ENCODE measurements at regions not wholly inside any gene's neighbourhood (a gene's known extent, or its start where the extent isn't known, plus 50 kb on each side); places are given as distances from the start of the nearest gene placed in this dataset.
A peak's percentile ranks its signal among the peaks of the same experiment; 100 is the strongest.
"Not testable (repeated sequence)": the region's sequence is repeated elsewhere in the genome, so short reads cannot be mapped to it uniquely, and the experiment has no call there.

DNA sequence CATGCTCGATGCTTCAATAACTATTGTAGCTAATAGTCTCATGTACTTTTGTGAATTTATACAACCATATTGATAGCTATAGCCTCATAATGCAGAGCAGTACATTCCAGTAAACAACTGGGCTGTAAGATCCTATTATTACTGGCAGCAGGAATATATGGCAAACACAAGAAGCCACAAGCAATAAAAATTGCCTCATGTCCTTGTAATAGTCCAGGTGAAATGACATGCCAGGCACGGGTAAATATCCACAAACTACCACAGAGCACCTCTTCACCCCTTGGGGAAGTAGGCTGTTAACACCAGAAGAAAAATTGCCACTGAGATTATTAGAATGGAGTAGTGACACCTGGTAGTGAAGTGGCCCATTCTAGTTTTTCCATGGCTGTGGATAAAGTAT, 158.3 kb downstream of the MTX2 start:
- DNase-seq, result no peak

DNA sequence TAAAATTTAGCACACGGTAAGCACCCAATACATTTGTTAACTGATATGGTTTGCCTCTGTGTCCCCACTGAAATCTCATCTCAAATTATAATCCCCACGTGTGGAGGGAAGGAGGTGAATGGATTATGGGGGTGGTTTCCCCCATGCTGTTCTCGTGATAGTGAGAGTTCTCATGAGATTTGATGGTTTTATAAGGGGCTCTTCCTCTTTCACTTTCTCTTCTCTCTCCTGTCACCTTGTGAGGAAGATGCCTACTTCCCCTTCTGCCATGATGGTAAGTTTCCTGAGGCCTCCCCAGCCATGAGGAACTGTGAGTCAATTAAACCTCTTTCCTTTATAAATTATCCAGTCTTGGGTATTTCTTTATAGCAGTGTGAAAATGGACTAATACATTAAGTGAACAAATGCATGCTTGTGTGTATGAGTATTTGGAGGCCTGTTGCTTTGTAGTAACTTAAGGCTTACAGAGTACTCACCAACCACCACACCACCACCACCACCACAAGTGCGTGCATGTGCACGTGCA, 159.8 kb downstream of the MTX2 start:
- DNase-seq, result not testable (repeated sequence)

DNA sequence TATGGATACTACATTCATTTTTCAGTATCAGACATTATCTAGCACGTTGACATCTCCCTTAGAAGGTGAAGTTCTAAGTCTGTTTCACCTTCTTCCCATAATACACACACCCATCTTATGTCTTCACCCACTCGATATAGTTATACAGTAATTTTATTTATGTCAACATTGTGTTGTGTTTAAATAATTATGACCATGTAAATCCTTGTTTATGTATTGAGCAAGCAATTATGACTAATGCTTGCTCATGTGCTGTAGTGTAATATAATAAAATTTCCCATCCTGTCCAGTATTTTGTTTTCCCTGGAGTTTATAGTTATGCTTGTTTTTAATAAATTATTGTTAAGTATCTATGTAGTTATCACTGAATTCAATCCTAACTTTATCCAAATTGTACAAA, 163.2 kb downstream of the MTX2 start:
- no peak for DNase-seq

DNA sequence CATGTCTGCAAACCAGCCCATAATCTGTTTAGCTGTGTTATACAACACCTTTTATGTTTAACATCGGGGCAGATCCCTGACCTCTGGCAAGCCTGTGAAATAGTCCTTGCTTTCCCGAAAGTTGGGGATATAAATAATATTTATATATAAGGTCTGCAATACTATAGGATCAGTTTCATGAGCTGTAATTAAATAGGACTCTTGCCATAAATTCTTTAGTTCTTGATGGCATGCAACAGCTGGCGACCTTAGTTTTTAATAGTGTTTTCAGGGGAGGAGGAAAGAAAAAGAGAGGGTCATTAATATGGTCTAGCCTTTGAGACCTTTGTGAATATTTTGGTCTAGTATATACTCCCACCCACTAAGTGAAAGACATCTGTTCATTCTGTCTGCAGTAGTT, 166.5 kb downstream of the MTX2 start:
- DNase-seq, result no peak

DNA sequence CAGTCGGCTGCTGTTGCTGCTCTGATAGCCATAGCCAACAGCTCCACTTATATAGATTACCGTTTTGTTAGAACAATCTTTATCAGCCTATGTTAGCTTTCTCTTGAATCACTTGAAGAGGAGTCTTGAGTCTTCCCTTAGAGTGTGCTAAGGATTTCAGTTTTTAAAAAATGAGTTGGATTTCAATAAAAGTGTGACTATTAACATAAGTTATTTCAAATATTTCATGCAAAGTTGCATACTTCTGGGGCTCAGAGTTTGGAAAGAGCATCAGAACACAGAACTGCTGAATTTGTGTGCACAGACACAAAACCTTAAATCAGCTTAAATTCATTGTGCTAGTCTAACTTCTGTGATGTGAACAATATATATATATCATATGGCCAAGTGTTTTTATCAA, 174.7 kb downstream of the MTX2 start:
- no peak for DNase-seq

DNA sequence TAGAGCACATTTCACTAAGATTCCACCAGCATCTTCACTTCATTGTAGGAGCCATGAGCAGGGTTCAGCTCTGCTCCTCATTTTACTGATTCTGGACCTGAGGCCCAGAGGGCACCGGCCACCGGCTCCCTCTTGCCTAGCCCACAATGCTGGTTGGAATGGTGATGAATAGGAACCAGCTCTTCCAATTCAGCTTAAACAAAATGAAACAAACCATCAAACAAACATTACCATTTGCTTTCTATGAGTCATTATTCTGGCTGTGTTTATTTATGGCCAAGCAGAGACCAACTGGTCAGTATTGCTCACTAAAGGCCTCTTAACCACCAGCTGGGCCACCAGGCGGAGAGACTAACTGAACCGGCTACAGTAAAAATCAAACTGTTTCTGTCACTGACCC, 176.7 kb downstream of the MTX2 start:
- no peak for DNase-seq

DNA sequence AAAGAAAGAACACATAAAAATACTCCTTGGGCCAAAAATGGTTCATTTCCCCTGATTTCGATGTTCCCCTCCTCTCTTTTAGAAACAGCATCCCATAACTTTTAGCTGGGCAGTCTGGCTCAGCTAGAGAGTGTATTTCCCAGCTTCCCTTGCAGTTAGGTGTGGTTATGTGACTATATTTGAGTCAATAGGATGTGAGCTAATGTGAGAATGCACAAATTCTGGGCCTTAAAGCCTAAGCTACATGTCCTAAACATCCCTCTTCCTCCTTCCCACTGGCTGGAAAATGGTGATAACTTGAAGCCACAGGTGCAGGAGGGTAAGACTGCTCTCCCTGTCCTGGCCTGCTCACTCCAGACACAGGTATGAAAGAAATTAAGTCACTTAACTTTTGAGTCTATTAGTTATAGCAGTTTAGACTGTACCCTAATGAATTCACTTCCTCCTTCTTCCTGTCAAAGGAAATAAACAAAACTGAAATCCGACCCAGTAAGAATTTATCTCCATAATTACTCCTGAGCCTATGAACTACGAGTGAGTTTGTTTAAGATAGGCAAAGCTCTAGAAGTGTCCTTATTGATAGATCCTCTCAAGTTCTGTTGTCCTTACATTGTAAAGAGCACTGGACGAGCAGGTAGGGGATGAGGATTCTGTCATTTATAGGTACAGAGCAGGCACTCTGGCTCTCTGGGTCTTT, 177.6 kb downstream of the MTX2 start:
- no peak for DNase-seq

DNA sequence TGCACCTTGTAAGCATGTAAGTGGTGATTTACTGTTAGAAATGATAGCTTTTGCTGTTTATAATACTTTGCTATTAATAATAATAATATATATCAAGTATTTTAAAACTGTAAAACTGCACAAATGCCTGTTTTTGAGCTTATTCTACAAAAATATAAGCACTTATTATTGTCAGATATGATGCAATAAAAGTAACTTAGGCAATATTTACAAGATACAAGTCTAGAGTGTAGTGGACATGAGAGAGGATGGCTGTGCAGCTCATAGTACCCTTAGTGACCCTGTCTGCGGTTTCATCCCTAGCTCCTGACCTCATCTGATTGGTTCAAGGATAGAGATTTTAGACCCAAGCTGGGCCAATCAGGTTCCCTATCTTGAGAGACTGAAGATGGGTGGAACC, 178.4 kb downstream of the MTX2 start:
- DNase-seq, result no peak

DNA sequence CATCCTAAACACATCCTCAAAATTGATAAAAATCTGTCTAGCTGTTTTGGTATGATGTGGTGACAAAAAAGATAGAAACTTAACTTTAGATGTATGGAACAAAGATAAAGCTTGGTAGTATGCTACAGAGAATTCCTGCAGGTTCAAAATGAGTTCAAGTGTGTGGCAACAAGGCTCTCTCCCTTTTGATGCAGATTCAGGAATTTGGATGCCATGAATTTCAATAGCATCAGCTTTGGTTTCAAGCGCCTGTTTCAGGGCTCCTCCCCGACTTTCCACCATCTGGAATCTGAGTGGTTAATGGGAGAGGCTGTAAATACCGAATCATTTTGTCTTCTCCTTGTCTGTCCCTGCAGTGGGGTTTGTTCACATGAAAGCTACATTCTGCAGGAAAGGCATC, 180.6 kb downstream of the MTX2 start:
- no peak for DNase-seq

DNA sequence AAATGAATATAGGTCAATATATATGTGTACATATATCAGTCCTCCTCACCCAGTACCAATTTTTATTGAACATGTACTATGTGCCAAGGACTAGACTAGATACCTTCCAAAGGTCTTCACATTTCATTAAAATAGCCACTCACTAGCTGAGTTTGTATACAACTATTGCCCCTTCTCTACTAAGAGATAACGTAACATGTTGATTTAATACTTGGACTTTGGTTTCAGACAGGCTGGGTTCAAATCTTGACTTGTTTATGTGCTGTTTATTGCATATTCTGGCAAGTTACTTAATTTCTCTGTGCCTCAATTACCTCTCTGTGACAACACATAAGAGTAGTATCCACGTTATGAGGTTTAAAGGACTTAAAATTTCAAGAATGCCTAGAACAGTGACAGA, 184.5 kb downstream of the MTX2 start:
- no peak for DNase-seq

DNA sequence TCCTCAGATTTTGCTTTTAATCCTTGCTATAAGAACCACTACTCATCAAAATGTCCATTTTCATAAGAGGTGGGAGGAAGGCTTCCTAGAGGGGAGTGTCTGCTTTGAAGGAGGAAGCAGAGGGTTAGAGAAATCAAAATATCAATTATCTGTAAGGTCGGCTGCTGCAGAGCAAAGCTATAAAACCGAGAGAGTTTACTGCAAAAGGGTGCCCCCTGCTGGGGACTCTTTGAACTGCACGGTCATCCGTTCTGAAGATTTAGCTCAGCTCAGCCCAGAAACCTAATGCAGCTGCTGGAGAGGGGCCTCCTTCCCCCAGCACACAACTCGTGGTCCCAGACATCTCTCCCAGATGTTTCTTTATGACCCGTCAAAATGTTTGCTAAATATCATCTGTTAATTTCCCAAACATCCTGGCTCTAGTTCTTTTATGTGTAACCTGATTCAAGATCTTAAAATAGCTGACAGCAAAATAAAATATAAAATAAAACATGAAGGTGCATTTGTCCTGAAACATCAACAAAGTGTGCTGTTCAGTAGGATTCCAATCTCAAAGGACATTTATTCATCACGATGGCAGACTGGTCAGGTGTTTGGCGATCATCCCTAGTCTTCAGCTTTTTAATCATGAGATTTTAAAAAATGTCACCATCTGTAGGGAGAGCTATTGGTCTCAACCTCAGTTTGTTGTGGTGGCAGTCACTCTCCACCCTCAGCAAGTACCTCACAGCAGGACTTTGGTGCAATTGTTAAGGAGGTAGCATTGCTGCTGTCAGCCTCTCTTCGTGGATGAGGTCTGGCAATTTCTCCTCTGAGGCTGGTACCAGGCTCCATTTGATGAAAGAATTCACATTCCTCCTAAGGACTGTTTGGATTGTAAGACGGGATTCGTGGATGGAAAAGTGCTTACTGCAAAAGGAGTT, 185.9 kb downstream of the MTX2 start:
- peak; percentile 72 for DNase-seq

DNA sequence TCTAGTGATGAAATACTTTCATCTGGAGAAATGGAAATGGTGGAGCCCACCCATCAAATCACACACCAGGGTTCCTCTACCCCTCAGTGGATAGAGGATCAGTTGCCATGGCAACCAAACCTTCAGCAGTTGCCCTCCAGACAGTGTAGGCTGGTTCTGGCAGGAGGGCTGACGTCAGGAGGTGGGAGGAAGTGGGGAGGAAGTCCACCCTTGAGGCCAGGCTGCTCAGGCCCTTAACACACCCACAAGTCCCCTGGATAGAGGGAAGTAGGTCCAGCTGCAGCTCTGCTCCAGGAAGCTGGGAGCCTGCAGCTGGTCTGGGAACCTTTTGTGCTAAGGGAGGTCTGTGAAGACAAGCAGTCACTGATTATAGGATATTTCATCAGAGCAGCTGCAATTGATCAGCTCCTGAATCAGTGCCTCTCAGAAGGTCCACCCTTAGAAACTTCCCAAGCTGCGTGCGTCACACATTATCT, 186.6 kb downstream of the MTX2 start:
- DNase-seq, result no peak

DNA sequence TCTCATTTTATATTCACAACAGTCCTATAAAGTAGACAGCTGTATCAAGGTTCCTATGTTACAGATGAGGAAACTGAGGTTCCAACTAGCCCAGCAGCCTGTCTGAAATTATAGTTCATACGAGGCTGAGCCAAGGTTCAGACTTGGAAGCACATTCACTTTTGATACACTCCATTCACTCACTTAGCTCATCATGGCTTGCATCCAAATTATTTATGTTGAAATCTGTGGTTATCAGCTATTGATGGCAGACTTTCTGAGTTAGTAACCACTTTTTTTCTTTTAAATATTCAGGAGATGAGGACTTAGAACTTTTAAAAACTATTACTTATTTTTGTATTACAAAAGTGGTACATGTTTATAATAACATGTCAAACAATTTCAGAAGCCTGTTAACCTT, 188.2 kb downstream of the MTX2 start:
- no peak for DNase-seq

DNA sequence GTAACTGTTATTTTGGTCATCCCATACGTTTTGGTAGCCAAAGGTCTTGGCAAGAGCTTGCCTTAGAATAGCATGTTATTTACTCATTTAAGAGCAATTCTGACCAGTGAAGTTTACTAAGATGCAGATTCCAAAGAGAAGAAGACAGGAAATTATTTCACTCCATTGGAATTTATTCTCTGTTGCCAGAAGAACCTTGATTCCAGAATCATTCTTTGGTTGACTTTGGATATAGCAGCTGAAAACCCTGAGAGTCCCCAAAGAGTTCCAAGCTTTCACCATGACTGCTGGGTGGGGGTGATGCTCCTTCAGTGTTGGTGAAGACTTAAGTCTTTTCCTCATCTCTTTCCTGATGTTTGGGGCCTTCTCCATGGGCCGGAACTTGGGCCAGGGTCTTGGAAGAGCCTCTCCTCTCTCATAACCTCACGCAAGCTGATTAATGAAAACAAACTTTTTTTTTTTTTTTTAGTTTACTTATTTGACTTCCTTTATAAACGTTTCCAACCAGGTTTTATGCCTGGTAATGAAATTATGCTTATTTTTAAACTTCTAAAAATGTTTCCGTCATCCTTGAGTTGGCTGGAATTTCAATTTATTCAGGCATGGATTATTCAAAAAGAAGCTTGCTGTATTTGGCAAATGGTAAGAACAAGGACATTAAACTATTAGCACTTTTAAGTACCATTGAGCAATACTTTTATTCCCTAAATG, 192.0 kb downstream of the MTX2 start:
- DNase-seq, result no peak

DNA sequence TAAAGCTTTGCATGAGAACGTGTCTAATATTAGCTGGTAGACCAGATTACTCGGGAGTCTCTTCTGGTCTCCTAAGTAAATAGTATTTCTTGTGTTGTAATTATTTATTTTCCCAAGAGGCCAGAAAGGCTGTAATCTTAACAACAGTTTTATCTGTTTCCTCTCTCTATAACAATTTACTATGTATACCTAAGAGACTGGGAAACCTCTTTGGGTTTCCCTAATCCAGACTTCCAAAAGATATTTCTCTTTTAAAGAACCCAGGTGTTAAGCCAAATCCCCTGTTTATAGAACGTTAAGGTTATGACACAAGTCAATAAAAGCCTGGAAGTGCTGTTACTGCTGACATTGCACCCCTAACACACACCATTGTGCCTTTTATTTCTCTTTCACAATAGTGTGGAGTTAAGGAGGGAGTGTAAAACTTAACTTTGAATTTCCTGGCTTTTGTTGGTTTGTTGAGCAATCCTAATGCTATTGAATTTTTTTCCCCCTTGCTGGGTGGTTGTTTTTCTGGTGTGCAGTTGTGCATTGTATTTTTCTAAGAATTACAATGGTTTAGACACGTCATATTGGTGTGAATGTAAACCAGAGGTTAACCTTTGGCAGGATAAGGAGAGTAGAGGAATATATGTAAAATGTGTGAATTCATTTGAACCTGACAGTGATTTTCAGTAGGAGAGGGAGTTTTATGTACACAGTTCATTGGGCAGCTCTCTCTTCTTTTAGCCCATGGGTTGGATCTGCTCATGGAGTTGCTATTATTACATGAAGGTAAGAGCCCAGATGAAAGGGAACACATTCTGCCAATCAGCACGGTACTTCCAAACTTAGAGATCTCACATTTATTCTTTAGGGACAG, 192.8 kb downstream of the MTX2 start:
- no peak for DNase-seq

DNA sequence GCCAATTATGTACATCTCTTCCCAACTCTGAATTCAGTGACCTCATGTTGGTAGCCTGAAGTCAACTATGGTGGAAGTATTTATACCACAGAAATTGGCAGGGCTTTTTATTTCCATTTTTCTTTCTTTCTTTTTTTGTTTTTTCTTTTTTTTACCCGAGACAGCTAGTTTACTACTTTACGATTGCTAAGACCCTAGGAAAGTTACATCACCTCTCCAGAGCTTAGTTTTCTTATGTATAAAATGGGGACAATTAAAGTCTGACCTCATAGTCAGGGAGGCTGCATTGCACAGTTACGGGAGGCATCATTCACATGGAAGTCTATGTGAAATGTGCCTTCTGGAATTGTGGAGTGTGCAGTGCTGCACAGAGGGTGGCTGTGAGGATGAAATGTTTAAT, 194.3 kb downstream of the MTX2 start:
- DNase-seq, result no peak

DNA sequence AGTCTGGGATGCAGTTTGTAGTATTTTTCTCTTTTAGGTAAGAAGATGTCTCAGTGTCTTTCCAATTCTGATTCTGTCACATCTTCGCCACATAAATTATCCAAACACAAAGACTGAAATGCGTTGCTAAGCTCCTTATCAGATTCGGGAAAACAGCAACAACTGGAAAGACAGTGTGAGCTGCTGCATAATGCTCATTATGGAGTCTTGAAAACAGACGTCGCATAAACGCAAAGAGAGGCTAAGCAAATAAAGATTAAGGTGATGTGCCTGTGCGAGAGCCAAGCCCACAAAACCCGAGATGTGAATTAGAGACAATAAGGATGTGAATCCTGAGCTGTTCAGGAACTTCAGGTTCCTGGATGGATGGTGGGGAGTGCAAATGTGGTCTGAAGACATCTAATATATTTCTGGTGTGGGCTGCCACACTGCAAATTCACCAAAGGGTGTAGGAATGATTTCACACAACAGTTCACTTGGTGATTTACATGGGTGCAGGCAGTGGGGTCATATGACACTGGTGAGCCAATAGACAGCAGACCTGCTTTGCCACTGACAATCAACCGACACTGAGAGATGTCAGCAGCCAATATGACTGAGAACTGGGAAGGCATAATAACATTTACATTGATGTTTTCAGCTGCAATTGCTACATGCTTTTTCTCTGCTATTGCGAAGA, 195.8 kb downstream of the MTX2 start:
- no peak for DNase-seq

DNA sequence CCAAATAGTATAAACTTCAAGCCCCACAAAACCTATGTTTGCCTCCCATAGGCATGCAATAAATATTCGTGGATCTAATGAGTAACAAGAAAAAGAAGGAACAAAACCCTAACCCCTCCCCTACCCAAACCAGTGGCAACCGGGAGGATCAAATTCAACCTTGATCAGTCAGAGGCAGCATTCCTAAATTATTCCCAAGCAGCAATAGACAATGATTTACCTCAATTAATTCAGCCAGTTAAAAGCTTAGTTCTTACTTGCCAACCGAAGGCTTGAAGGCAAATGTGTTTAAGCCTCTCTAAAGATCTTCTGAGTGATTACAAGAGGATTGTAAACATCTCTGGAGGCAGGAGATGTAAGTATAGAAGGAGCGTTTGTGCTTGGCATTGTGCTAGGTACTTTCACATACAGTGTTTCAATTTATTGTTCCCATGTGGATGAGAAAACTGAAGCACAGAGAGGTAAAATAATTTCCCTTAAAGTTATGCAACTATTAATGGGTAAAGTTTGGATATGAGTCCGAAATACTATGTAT, 197.7 kb downstream of the MTX2 start:
- no peak for DNase-seq

DNA sequence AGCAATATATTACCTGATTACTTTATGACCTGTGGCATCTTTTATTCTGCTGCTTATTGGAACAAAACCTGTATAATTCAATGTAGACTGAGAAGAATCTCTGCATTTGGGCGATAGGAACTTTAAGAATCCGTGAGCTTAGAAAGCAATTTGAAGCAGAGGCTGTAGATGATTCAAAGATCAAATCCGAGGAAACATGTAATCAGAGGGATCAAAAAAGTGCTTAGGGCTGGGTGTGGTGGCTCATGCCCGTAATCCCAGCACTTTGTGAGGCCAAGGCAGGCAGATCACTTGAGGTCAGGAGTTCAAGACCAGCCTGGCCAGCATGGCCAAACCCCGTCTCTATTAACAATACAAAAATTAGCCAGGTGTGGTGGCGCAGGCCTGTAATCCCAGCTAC, 198.4 kb downstream of the MTX2 start:
- no peak for DNase-seq

DNA sequence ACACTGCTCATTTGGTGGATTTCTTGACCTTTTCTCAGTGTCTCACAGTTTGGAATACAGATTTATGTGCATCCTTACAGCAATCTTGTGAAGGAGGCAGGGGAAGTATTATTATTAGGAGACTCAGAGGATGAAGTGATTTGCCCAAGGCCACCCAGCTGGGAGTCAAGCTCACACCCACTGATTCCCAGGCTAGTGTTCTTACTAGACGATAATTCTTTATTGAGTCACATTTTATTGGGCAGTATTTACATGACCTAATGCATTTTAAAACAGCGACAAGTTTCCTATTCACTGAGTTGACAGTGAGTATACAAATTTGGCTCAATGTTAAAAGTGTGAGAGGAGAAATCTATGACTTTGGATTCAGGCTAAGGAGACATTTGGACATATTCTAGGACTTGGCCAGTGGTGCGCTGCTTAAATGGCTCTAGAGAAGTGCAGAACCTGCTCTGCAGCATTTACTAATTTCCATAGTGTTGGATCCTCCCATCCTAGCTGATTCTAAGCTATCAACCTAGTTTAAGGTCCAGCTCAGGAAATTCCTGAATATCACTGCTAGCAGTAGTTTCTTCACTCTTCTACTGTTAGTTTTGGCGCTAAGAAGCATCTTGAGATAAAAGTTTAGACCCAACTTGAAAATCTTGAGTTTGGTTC, 199.3 kb downstream of the MTX2 start:
- no peak for DNase-seq

DNA sequence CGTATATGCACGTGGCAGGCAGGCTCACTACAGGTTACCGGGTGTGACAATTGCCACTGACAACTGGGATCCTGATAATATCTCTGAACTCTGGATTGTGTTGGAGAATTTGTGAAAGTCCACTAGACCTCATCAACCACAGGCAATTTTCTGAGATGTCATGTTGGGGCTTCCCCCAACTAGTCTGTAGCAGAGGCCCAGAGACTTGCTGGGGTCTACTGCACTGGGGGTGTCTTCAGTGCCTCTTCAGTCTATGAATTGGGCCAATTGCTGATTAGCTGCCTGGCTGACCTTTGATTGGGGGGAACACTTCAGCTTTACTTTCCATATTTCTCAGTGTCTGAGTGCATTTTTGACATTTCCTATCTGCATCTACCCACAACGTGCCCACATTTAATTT, 201.5 kb downstream of the MTX2 start:
- no peak for DNase-seq
